ENCODE measurements at regions not wholly inside any gene's neighbourhood (a gene's known extent, or its start where the extent isn't known, plus 50 kb on each side); places are given as distances from the start of the nearest gene placed in this dataset.

DNA sequence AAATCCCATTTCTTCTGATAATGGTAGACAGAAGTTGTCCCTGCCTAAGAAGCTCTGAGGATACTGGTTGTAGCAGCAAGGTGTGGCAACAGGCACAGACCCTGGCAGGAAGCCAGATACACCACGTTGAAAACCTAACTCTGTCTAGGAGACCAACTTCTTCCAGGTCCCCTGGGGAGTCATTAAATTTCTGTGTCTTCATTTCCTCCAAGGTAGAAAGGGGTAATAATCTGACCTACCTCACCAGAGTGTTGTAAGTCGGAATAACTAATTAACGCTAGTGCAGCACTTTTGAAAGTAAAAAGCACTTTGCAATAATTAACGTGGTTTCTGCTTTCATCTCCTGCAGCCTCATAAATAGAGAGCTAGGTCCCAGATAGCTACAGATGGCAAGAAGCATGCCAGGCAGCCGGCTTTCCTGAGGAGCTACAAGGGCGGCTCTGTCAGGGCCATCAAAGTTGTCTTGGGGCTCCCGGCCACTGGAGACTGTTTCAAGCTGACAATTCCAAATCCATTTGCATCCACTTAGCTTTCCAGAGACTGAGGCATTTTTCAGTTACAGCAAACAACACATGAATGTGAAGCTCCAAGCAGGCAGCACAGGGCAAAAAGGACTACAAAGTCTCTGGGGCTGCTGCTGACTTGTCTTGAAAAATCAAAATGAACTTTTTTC is 176.2 kb downstream of the FOXO1 start:
- DNase-seq: no peak

DNA sequence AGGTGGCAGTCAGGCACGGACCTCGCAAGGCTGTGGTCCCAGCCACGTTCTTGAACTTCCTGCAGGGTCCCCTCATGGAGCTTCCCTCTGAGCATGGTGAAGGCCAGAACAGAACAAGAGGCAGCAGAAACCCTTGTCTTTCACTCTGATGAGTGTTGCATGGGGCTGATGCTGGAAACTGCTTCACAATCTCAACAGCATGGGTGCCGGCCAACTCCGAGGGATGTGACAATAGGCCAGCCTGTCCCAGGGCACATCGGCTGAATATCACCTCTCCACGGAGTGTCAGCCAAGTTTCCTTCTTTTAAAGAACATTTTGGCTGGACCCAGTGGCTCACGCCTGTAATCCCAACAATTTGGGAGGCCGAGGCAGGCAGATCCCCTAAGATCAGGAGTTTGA is 173.9 kb downstream of the FOXO1 start:
- DNase-seq: no peak

DNA sequence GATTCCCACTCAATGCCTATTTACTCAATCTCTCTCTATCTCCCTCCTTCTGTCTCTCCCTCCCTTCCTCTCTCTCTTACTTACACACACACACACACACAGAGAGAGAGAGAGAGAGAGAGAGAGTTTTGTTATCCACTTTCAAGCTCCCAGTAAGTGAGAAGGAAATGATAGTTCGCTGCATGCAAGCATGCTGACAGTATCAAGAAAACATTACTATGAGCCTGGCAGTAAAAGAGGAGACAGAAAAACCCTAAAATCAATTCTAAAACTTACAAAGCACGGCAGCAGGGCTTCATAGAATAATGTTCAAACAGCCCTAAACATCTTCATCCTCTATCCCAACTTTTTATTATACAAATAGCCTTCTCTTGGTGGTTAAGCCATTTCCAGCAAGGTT is 171.9 kb downstream of the FOXO1 start:
- DNase-seq: no peak

DNA sequence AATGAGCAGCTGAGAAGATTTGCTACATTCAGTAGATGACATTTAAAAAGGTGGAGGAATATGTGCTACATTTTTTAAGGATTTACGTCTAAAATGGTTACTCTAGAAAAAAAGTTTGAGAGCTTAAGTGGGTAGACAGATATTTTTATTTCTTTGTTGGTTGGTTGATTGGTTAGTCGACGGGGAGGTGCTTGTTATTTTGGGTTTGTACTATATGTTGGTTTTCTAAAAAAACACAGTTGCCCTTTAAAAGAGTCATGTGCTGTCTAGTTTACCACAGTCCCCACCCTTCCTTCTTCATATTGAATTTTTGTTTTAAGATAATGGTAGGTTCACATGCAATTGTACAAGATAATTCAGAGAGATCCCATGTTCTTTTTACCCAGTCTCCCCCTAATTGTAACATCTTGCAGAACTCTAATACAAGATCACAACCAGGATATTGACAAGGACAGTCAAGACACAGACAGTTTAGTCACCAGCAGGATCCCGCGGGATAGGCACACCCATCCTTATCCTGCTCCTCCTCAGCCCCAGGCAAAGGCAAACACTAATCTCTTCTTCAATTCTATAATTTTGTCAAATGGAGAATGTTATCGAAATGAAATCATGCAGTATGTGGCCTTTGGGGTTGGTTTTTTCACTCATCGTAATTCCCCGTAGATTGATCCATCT is 171.4 kb downstream of the FOXO1 start:
- DNase-seq: no peak

DNA sequence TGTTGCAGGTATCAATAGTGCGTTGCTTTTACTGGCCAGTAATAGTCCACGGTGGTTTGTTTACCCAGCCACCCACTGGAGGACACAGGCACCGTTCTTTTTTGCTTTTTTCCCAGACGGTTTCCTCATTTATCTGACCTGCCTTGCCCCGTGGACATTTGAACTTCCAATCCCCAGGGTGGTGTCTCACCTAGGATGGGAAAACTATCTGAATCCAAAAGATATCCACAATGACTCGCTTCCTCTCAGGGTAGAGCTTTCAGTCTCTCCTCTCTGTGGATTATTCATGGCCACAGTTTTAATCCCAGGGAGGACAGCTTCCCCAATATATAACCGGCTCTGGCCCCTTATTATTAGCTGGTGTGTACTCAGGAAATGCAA is 170.8 kb downstream of the FOXO1 start:
- DNase-seq: no peak

DNA sequence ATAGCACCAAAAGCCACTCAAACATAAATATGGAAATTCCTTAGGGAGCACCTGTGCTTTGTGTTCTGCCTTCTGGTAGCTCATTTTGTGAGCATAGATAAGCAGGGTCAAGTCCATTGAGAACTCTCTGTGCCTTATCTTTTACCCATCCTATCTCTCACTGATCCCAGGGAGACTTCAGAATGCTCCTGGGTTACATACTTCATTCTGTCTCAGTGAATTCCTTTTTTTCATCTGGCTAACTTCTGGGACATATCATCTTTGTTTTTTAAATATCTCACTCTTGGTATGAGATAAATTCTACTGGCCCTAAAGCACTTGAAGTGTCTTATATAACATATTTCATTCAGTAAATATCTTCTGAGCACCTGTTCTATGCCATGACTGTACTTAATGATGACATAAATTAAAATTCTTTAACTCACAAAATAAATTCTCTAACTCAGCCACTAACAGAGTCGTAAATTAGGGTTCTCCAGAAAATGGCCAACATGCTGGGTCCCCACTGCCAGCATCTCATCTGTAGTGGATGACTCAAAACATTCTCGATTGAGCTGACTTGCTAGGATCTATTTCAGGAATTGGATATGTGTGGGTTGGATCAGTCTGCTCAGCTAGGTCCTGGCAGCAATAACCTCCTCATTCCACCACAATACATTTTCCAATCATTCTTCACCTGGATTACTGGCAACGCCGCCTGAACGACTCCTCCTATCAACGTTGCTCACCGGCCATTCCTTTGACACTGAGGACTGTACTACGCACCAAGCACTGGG is 170.2 kb downstream of the FOXO1 start:
- no peak for DNase-seq

DNA sequence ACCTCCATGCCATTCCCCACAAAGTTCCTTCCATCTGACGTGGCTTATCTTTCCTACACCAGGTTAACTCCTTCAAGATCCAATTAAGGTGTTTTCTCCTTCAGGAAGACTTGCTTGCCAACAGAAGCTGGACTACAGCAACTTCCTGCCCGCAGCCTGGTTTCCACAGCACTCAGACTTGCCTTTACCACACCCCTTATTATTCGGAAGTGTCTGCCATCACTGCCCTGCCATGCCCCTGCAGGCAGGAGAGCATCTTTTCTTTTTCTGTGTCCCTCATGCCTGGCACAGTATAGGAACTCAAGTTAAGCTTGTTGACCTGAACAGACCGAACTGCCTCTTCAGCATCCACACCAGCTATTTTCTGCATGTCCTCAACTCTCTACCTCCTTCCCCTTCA is 168.0 kb downstream of the FOXO1 start:
- DNase-seq: no peak

DNA sequence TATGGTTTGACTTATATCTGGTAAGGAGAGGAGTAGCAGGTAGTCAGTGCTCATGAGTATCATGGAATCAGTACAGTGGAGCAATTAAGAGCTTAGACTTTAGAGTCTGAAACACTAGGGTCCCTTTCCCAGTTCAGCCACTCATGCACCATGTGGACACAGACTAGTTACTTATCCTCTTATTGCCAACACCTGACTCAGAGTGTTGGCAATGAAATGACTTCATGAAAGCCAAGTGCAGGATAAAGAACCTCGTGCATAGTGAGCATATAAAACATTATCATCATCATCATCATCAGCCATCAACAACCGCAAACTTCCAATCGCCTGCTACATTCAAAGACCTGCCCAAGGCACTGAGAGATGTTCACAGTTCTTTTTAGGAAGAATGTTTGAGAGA is 164.2 kb downstream of the FOXO1 start:
- DNase-seq: no peak

DNA sequence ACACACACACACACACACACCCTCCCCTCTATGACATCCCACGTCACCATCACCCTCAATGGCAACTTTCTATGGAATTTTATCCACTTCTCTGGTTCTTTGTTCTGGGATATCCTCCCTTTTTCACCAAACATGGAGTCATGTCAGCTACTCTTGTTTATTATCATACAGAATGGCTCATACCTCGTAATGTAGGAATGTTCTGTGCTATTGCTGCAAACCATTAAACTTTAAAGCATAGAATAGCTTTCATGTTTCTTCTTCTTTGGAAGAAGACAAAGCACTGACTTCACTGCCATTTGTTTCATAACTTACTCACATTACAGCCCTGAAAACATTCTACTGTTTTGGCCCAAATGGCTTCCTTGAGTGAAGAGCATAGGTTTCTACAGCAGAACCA is 163.4 kb downstream of the FOXO1 start:
- DNase-seq: no peak

DNA sequence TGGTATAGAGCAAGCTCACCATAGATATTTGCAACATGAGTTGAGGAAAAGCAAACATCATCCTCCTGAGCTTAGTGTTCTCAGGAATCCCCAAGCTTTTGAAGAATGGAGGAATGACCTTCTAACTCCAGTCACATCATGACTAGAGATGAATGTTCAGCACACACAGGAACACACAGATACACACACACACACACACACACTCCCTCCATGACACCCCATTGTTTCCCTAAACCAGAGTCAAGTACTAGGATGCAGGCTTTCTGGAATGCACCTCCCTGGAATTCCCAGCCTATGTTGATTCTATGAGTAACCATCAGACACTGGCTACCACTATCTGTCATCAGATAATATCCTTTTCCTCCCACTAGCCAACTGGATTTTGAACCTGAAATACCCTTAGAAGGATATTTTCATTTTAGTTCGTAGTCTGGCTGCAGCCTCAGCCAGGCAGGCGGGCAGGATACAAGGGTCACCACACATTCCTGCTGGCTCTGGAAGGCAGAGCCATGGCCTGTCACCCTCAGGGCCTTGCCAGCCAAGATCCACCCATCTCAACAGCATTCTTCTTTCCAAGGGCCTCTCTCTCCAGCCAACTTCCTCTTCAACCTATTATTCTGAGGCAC is 162.4 kb downstream of the FOXO1 start:
- DNase-seq: no peak

DNA sequence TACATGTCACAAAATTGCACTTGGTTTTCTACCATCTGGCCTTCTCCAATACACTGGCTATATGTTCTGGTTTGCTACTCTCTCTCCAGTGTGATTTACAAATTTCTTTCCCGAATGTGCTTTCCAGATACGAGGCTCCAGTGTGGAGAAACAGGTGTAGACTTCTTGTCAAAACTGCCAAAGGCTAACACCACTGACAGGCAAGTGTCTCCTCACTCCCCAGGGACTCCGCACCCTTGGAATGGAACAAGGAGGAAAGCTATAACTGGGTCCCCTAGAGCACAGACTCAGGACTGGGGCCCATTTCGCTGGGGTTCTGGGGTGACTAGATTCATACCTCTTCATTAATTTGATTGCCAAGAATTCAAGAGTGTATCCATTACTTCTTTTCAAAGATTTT is 161.8 kb downstream of the FOXO1 start:
- no peak for DNase-seq

DNA sequence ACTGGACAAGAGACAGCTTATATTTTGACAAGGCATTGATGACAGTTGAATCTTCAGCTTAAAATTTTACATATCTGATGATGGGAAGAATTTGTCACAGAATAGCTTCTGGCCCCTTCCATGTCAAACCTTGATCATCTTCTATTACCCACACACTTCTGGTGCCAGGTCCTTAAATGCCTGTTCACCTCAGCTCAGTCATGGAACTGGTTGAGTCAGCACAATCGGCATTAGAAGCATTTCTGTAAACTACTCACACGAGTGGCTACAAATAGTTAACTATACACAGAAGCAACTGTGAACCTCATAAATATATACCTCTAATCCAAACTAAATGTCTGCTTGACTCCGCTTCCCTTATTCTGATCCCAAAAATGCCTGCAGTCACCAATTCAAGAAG is 161.2 kb downstream of the FOXO1 start:
- DNase-seq: no peak
